Stimulated activated CD4-positive, alpha-beta T cell treated with anti-CD3 and anti-CD28 coated beads, Interleukin-4, amount 100 ng/mL, for 24 hours (primary cell): ENCODE measurements at regions not wholly inside any gene's neighbourhood (a gene's known extent, or its start where the extent isn't known, plus 50 kb on each side); places are given as distances from the start of the nearest gene placed in this dataset.
"Not testable (repeated sequence)": the region's sequence is repeated elsewhere in the genome, so short reads cannot be mapped to it uniquely, and the experiment has no call there.

ENCODE experiments used
- DNase-seq: peaks from one replicate; pipeline ENCODE4 v3.0.0-alpha.2; 2020

- DNase-seq, result no peak
Observed at GRCh38 chr7:130849604-130850003, 115.6 kb upstream of the KLF14 start.

GRCh38 chr7:130850956-130851355, 116.9 kb upstream of the KLF14 start:
- DNase-seq, result no peak

- no peak for DNase-seq
Observed at GRCh38 chr7:130852867-130853266, 118.9 kb upstream of the KLF14 start.

GRCh38 chr7:130853503-130854279, 119.7 kb upstream of the KLF14 start:
- DNase-seq, result no peak

- DNase-seq, result no peak
Observed at GRCh38 chr7:130854481-130854880, 120.5 kb upstream of the KLF14 start.

GRCh38 chr7:130856866-130857265, 122.9 kb upstream of the KLF14 start:
- DNase-seq, result no peak

- not testable (repeated sequence) for DNase-seq
Observed at GRCh38 chr7:130860832-130861231, 126.8 kb upstream of the KLF14 start.

- DNase-seq, result no peak
Observed at GRCh38 chr7:130865408-130866236, 131.6 kb upstream of the KLF14 start.

GRCh38 chr7:130867039-130867438, 133.0 kb upstream of the KLF14 start:
- no peak for DNase-seq

- DNase-seq, result no peak
Observed at GRCh38 chr7:130867581-130868136, 133.7 kb upstream of the KLF14 start.

GRCh38 chr7:130868139-130868538, 134.1 kb upstream of the KLF14 start:
- no peak for DNase-seq

- DNase-seq, result no peak
Observed at GRCh38 chr7:130869918-130870317, 135.9 kb upstream of the KLF14 start.

- no peak for DNase-seq
Observed at GRCh38 chr7:130872341-130872740, 138.3 kb upstream of the KLF14 start.

- no peak for DNase-seq
Observed at GRCh38 chr7:130872756-130873448, 138.9 kb upstream of the KLF14 start.

- no peak for DNase-seq
Observed at GRCh38 chr7:130874071-130874915, 140.3 kb upstream of the KLF14 start.

GRCh38 chr7:130875265-130875741, 141.3 kb upstream of the KLF14 start:
- DNase-seq, result no peak

GRCh38 chr7:130875901-130876300, 141.9 kb upstream of the KLF14 start:
- DNase-seq, result no peak

GRCh38 chr7:130877236-130877990, 143.4 kb upstream of the KLF14 start:
- peak; percentile 6 for DNase-seq

- DNase-seq, result no peak
Observed at GRCh38 chr7:130877991-130878305, 143.9 kb upstream of the KLF14 start.

- DNase-seq, result peak; percentile 3
Observed at GRCh38 chr7:130878785-130879184, 144.8 kb upstream of the KLF14 start.

GRCh38 chr7:130879191-130879590, 145.2 kb upstream of the KLF14 start:
- no peak for DNase-seq
